ENCODE measurements at regions not wholly inside any gene's neighbourhood (a gene's known extent, or its start where the extent isn't known, plus 50 kb on each side); places are given as distances from the start of the nearest gene placed in this dataset.
"Not testable (repeated sequence)": the region's sequence is repeated elsewhere in the genome, so short reads cannot be mapped to it uniquely, and the experiment has no call there.

DNA sequence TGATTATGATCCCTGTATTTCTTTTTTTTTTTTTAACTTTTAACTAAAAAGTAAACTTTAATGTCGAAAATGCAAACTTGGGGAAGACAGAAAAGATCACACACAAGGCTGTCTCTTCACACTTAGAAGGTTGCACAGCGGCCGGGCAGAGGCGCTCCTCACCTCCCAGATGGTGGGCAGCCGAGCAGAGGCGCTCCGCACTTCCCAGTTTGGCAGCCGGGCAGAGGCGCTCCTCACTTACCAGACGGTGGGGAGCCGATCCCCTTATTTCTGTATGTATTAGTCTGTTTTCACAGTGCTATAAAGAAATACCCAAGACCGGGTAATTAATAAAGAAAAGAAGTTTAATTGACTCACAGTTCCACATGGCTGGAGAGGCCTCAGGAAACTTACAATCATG lies 805.6 kb upstream of the SPRY2 start:
- TF ChIP-seq, protein P1, sequence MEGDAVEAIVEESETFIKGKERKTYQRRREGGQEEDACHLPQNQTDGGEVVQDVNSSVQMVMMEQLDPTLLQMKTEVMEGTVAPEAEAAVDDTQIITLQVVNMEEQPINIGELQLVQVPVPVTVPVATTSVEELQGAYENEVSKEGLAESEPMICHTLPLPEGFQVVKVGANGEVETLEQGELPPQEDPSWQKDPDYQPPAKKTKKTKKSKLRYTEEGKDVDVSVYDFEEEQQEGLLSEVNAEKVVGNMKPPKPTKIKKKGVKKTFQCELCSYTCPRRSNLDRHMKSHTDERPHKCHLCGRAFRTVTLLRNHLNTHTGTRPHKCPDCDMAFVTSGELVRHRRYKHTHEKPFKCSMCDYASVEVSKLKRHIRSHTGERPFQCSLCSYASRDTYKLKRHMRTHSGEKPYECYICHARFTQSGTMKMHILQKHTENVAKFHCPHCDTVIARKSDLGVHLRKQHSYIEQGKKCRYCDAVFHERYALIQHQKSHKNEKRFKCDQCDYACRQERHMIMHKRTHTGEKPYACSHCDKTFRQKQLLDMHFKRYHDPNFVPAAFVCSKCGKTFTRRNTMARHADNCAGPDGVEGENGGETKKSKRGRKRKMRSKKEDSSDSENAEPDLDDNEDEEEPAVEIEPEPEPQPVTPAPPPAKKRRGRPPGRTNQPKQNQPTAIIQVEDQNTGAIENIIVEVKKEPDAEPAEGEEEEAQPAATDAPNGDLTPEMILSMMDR (IDR thresholded peaks at IDR 0.05), result not testable (repeated sequence)
- not testable (repeated sequence) for TF ChIP-seq POLR2AphosphoS5 (IDR thresholded peaks at IDR 0.05)

All from sigmoid colon (tissue), 4 donors.